Caco-2 (cell line): ENCODE measurements at regions not wholly inside any gene's neighbourhood (a gene's known extent, or its start where the extent isn't known, plus 50 kb on each side); places are given as distances from the start of the nearest gene placed in this dataset.

ENCODE experiments used
- BruUV-seq: library from RNA; stranded (reverse); fragments of 400-500 nt; replicated peaks from 2 replicates; lab custom pipeline; 2021; lab: Mats Ljungman, UMichigan
- CTCF ChIA-PET: fragments of 300-600 bp; sonication (Branson Sonifier 250); formaldehyde crosslinking; loops from one replicate; lab custom pipeline; 2022; ENCODE audit warnings: antibody characterized with exemption; lab: Charles Lee
- POLR2A ChIA-PET: fragments of 300-600 bp; sonication (Branson Sonifier 250); formaldehyde crosslinking; loops from one replicate; lab custom pipeline; 2022; ENCODE audit warnings: antibody characterized with exemption; lab: Charles Lee
- DNase-seq, 2 experiments: peaks; one replicate each; pipeline versions ENCODE4 v3.0.0 to v3.0.0-alpha.2; 2020 to 2022
- H3K27me3 ChIP-seq: replicated peaks from 2 replicates; pipeline ENCODE4 v1.6.0; 2011; ENCODE audit warnings: low read length; ENCODE audit not compliant: control insufficient read depth, insufficient read depth
- H3K36me3 ChIP-seq: 2 replicates; pipeline ENCODE4 v1.5.1; 2011; ENCODE audit warnings: low read length; ENCODE audit not compliant: control insufficient read depth, insufficient read depth
- H3K4me1 ChIP-seq: fragments of 250-450 bp; sonication (Bioruptor Pico); 2 replicates; pipeline ENCODE4 v1.5.1; 2020; ENCODE audit warnings: mild to moderate bottlenecking
- H3K4me3 ChIP-seq: 2 replicates; pipeline ENCODE4 v1.5.1; 2011; ENCODE audit warnings: low read depth, mild to moderate bottlenecking, control low read depth, low read length
- H3K9me3 ChIP-seq: fragments of 250-450 bp; sonication (Bioruptor Pico); 2 replicates; pipeline ENCODE4 v1.5.1; 2020; ENCODE audit warnings: mild to moderate bottlenecking, moderate library complexity
- H3K27ac Mint-ChIP-seq: one replicate; pipeline ENCODE4 v1.8.0; 2022; ENCODE audit warnings: mixed read lengths; ENCODE audit not compliant: unreplicated experiment
- H3K27me3 Mint-ChIP-seq: one replicate; pipeline ENCODE4 v1.8.0; 2022; ENCODE audit warnings: mixed read lengths; ENCODE audit not compliant: insufficient read depth, unreplicated experiment
- H3K36me3 Mint-ChIP-seq: one replicate; pipeline ENCODE4 v1.8.0; 2022; ENCODE audit warnings: mild to moderate bottlenecking, mixed read lengths; ENCODE audit not compliant: insufficient read depth, unreplicated experiment
- H3K4me1 Mint-ChIP-seq: one replicate; pipeline ENCODE4 v1.8.0; 2022; ENCODE audit warnings: low read depth, mixed read lengths; ENCODE audit not compliant: unreplicated experiment
- H3K4me3 Mint-ChIP-seq: one replicate; pipeline ENCODE4 v1.8.0; 2022; ENCODE audit warnings: mild to moderate bottlenecking, moderate library complexity, mixed read lengths; ENCODE audit not compliant: unreplicated experiment
- H3K9me3 Mint-ChIP-seq: one replicate; pipeline ENCODE4 v1.8.0; 2022; ENCODE audit warnings: mixed read lengths; ENCODE audit not compliant: unreplicated experiment
- CTCF ChIP-seq, 2 experiments: fragments of 200-600 bp in 1 of 2; IDR thresholded peaks; 1 replicate in 1 of 2; 2 replicates in 1 of 2; pipeline versions ENCODE4 v1.5.1 to v1.8.0; 2011 to 2022; ENCODE audit warnings: antibody characterized with exemption in 1 of 2, control low read depth in 1 of 2, inconsistent platforms in 1 of 2, low read depth in 1 of 2, low read length in 1 of 2, mild to moderate bottlenecking in 1 of 2, moderate library complexity in 1 of 2; ENCODE audit not compliant: insufficient read depth in 1 of 2, severe bottlenecking in 1 of 2, unreplicated experiment in 1 of 2
- intact Hi-C: fragments of 100-400 bp; cut with micrococcal nuclease; formaldehyde crosslinking; loops from one replicate; pipeline ENCODE4 v1.10.0; 2022; ENCODE audit not compliant: unreplicated experiment

GRCh38 chr9:100668024-100668423 is 90.1 kb downstream of the CAVIN4 start:
- TF ChIP-seq CTCF (IDR thresholded peaks at IDR 0.05; ENCODE audit: insufficient read depth in 1 of 2, low read depth in 1 of 2, low read length in 1 of 2, severe bottlenecking in 1 of 2, unreplicated experiment in 1 of 2), result no peak
- no peaks in the 10 kb centered on the region for H3K4me1 Mint-ChIP-seq
- no peaks in the 10 kb centered on the region for H3K36me3 ChIP-seq
- no peaks in the 10 kb centered on the region for H3K27me3 ChIP-seq
- no peaks in the 10 kb centered on the region for H3K36me3 Mint-ChIP-seq
- POLR2A ChIA-PET, result no interaction called here
- H3K27ac Mint-ChIP-seq, result no peak overlapping the region
- CTCF ChIA-PET, result no interaction called here
- no TSS peak for BruUV-seq
- H3K9me3 Mint-ChIP-seq, result peaks cover 13% of the 10 kb centered on the region
- H3K4me1 ChIP-seq, result no peaks in the 10 kb centered on the region
- H3K9me3 ChIP-seq, result no peaks in the 10 kb centered on the region; the same call in none of the 2 replicates
- peaks cover 5% of the 10 kb centered on the region for H3K27me3 Mint-ChIP-seq
- H3K4me3 ChIP-seq, result no peak overlapping the region
- intact Hi-C loops, result no loop called here
- DNase-seq, result no peak
- H3K4me3 Mint-ChIP-seq, result no peak overlapping the region

- Mint-ChIP-seq H3K4me3 (no peak overlapping the region), H3K36me3 (no peaks in the 10 kb centered on the region), H3K9me3 (peaks cover 12% of the 10 kb centered on the region), H3K4me1 (no peaks in the 10 kb centered on the region), H3K27ac (no peak overlapping the region), H3K27me3 (peaks cover 5% of the 10 kb centered on the region)
- Histone ChIP-seq H3K4me1 (no peaks in the 10 kb centered on the region), H3K4me3 (no peak overlapping the region), H3K27me3 (no peaks in the 10 kb centered on the region), H3K9me3 (no peaks in the 10 kb centered on the region; the same call in 1 of the 2 replicates), H3K36me3 (no peaks in the 10 kb centered on the region)
- no peak for DNase-seq
- ChIA-PET POLR2A (no interaction called here), CTCF (no interaction called here)
- no TSS peak for BruUV-seq
- TF ChIP-seq CTCF (IDR thresholded peaks at IDR 0.05; ENCODE audit: insufficient read depth in 1 of 2, low read depth in 1 of 2, low read length in 1 of 2, severe bottlenecking in 1 of 2, unreplicated experiment in 1 of 2), result no peak
- intact Hi-C loops, result no loop called here
Measured at GRCh38 chr9:100669968-100670367, 92.1 kb downstream of the CAVIN4 start.

GRCh38 chr9:100670719-100671118 is 92.8 kb downstream of the CAVIN4 start:
- Mint-ChIP-seq H3K9me3 (peaks cover 5% of the 10 kb centered on the region), H3K4me3 (no peak overlapping the region), H3K27ac (no peak overlapping the region), H3K36me3 (no peaks in the 10 kb centered on the region), H3K27me3 (peaks cover 5% of the 10 kb centered on the region), H3K4me1 (no peaks in the 10 kb centered on the region)
- Histone ChIP-seq H3K36me3 (no peaks in the 10 kb centered on the region), H3K4me1 (no peaks in the 10 kb centered on the region), H3K4me3 (no peak overlapping the region), H3K9me3 (no peaks in the 10 kb centered on the region; the same call in 1 of the 2 replicates), H3K27me3 (no peaks in the 10 kb centered on the region)
- ChIA-PET CTCF (no interaction called here), POLR2A (no interaction called here)
- TF ChIP-seq CTCF (IDR thresholded peaks at IDR 0.05; ENCODE audit: insufficient read depth in 1 of 2, low read depth in 1 of 2, low read length in 1 of 2, severe bottlenecking in 1 of 2, unreplicated experiment in 1 of 2), result no peak
- intact Hi-C loops, result no loop called here
- BruUV-seq, result no TSS peak
- DNase-seq, result no peak
